HG03457 (cell line): ENCODE measurements at regions not wholly inside any gene's neighbourhood (a gene's known extent, or its start where the extent isn't known, plus 50 kb on each side); places are given as distances from the start of the nearest gene placed in this dataset.
"Not testable (repeated sequence)": the region's sequence is repeated elsewhere in the genome, so short reads cannot be mapped to it uniquely, and the experiment has no call there.

Experiments used
- ATAC-seq: cut with Tn5 transposase; IDR thresholded peaks from one replicate; pipeline ENCODE4 v1.9.1; 2021; ENCODE audit warnings: moderate number of reproducible peaks; ENCODE audit not compliant: unreplicated experiment

DNA sequence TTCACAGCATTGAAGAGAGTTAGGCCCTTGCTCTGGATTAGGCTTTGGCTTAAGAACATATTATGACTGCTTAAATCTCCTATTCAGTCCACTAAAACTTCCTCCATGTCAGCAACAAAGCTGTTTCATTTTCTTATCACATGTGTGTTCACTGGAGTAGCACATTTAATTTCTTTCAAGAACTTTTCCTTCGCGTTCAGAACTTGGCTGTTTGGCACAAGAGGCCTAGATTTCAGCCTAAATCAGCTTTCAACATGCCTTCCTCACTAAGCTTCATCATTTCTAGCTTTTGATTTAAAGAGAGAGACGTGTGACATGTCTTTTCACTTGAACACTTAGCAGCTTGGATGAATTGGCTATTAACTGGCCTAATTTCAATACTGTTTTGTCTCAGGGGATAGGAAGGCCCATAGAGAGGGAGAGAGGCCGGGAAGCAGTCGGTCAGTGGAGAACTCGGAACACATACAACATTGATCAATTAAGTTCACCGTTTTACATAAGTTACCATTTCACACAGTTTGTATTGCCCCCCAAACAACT lies 885.2 kb upstream of the AUTS2 start:
- ATAC-seq: no peak

DNA sequence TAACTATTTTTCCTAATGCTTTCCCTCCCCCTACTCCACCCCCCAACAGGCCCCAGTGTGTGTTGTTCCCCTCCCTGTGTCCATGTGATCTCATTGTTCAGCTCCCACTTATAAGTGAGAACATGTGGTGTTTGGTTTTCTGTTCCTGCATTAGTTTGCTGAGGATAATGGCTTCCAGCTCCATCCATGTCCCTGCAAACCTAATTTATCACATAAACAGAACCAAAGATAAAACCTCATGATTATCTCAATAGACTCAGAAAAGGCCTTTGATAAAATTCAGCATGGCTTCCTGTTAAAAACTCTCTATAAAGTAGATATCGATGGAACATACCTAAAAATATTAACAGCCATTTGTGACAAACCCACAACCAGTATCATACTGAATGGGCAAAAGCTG lies 884.1 kb upstream of the AUTS2 start:
- ATAC-seq: not testable (repeated sequence)

GRCh38 chr7:68715907-68716306 lies 882.4 kb upstream of the AUTS2 start:
- ATAC-seq: no peak

DNA sequence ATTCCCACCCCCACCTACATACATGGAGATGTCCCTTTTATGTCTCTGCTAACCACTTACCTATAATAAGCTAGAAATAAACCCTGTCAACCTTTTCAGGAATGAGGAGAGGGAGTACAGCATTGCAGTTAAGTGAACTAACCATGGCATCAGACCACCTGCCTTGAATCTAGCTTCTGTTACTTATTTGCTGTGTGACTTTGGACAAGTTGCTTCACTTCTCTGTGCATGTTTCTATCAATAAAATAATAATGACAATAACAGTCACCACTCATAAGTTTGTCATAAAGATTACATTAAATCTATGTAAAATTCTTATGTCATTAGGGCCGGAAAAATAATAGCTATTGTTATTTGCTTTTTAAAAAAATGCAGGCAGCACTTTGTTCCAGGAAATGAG lies 881.1 kb upstream of the AUTS2 start:
- ATAC-seq: no peak

GRCh38 chr7:68718097-68718551 lies 880.2 kb upstream of the AUTS2 start:
- no peak for ATAC-seq

DNA sequence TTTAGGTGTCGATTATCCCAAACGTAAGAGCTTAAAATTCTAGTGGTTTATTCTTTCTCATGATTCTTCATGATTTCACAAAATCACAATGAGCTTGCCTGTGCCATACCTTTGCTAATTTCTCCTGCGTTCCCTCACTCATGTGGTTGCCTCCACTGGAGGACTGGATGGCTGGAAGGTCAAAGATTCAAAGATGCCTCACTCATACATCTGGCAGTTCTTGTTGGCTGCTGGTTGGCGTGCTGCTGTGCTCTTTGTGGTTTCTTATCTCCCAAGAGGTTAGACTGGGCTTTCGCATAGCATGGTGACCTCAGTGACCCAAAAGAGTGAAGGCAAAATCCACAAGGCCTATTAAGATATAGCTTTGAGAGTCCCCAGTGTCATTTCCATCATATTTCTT lies 877.6 kb upstream of the AUTS2 start:
- ATAC-seq: no peak

- ATAC-seq: no peak
These were observed 876.2 kb upstream of the AUTS2 start for GRCh38 chr7:68722044-68722443.

DNA sequence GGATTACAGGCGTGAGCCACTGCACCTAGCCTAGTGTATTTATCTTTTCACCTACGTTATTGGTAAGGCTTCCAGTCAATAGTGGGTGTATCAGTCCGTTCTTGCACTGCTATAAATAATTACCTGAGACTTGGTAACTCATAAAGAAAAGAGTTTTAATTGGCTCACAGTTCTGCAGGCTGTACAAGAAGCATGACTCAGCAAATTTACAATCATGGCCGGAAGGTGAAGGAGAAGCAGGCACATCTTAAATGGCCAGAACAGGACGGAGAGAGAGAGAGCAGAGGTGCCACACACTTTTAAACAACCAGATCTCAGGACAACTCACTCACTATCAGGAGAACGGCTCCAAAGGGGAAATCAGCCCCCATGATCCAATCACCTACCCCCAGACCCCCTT lies 873.3 kb upstream of the AUTS2 start:
- ATAC-seq: no peak

- ATAC-seq: no peak
These were observed 872.2 kb upstream of the AUTS2 start for GRCh38 chr7:68725843-68726785.

DNA sequence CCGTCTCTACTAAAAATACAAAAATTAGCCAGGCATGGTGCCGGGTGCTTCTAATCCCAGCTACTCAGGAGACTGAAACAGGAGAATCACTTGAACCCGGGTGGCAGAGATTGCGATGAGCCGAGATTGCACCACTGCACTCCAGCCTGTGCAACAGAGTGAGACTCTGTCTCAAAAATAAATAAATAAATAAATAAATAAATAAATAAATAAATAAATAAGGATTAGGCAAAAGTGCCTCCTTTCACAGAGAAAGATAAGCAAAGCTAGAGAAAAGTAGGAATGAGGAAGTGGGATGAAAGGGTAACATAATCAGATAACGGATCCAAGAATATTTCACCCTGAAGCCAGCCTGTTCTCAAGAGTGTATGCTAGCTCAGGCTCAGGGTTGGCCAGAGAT lies 869.6 kb upstream of the AUTS2 start:
- ATAC-seq: not testable (repeated sequence)

- no peak for ATAC-seq
These were observed 868.9 kb upstream of the AUTS2 start for GRCh38 chr7:68729371-68729770.

DNA sequence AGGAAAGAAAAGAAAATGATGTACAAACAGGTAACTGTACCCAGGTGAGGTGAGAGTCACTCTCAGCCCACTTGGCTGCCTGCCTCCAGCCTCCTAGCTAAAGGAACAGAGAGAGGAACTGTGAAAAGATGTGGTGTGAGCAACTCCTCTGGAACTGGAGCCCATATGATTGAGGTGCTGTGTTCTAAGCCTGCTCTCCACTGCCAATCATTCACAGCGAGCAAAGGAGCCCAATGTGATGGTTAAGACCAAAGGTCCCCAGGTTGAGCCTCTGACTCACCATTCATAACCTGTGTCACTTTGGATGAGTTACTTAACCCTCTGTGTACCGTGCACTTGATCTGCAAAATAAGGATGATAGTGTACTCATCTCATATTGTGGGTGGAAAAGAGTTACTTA lies 868.1 kb upstream of the AUTS2 start:
- no peak for ATAC-seq

- no peak for ATAC-seq
These were observed 867.3 kb upstream of the AUTS2 start for GRCh38 chr7:68730964-68731363.

GRCh38 chr7:68733219-68734153 lies 864.8 kb upstream of the AUTS2 start:
- ATAC-seq: no peak

GRCh38 chr7:68734431-68734830 lies 863.8 kb upstream of the AUTS2 start:
- ATAC-seq: no peak

GRCh38 chr7:68739306-68739705 lies 859.0 kb upstream of the AUTS2 start:
- ATAC-seq: no peak

DNA sequence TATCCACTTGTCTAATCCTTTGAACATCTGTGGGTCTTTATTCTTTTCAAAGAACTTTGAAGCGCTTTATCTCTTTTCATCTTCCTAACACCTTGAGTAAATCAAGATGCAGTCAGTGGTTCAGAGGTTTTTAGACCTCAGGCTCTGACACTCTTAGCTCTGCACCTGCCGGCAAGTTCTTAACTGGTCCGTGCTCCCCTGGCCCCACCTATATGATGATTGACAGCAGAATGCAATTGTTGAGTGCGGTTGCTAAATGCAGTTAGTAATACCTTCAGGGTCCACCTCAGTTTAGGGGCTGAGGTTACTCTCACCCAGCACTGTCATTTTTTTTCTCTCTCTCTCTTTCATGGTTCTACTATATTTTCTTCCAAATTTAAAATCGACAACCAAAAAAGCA lies 854.2 kb upstream of the AUTS2 start:
- ATAC-seq: no peak

GRCh38 chr7:68748934-68749900 lies 849.1 kb upstream of the AUTS2 start:
- no peak for ATAC-seq

GRCh38 chr7:68752485-68753178 lies 845.6 kb upstream of the AUTS2 start:
- ATAC-seq: no peak

GRCh38 chr7:68754414-68754813 lies 843.9 kb upstream of the AUTS2 start:
- ATAC-seq: no peak
